ENCODE measurements at regions not wholly inside any gene's neighbourhood (a gene's known extent, or its start where the extent isn't known, plus 50 kb on each side); places are given as distances from the start of the nearest gene placed in this dataset.

GRCh38 chr14:38124506-38124905, 83.2 kb upstream of the SSTR1 start:
- intact Hi-C loops (cut with micrococcal nuclease): no loop called here
- H3K4me1 Mint-ChIP-seq: no peaks in the 10 kb centered on the region
- no peak overlapping the region for H3K27ac Mint-ChIP-seq
- ATAC-seq (ENCODE audit: low read depth) (no peak), DNase-seq (no peak)
- no peaks in the 10 kb centered on the region for H3K27me3 Mint-ChIP-seq
- ChIA-PET POLR2A (no interaction called here), CTCF (no interaction called here)
- TF ChIP-seq, protein P1, sequence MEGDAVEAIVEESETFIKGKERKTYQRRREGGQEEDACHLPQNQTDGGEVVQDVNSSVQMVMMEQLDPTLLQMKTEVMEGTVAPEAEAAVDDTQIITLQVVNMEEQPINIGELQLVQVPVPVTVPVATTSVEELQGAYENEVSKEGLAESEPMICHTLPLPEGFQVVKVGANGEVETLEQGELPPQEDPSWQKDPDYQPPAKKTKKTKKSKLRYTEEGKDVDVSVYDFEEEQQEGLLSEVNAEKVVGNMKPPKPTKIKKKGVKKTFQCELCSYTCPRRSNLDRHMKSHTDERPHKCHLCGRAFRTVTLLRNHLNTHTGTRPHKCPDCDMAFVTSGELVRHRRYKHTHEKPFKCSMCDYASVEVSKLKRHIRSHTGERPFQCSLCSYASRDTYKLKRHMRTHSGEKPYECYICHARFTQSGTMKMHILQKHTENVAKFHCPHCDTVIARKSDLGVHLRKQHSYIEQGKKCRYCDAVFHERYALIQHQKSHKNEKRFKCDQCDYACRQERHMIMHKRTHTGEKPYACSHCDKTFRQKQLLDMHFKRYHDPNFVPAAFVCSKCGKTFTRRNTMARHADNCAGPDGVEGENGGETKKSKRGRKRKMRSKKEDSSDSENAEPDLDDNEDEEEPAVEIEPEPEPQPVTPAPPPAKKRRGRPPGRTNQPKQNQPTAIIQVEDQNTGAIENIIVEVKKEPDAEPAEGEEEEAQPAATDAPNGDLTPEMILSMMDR (IDR thresholded peaks at IDR 0.05): no peak
- no peaks in the 10 kb centered on the region for H3K9me3 Mint-ChIP-seq
- no peaks in the 10 kb centered on the region for H3K36me3 Mint-ChIP-seq (ENCODE audit: low read depth)
- no peak overlapping the region for H3K4me3 Mint-ChIP-seq

GRCh38 chr14:38125481-38126037, 82.1 kb upstream of the SSTR1 start:
- TF ChIP-seq, protein P1 (IDR thresholded peaks at IDR 0.05): no peak
- Mint-ChIP-seq H3K27me3 (no peaks in the 10 kb centered on the region), H3K9me3 (no peaks in the 10 kb centered on the region), H3K4me1 (no peaks in the 10 kb centered on the region), H3K36me3 (ENCODE audit: low read depth) (no peaks in the 10 kb centered on the region), H3K4me3 (no peak overlapping the region), H3K27ac (no peak overlapping the region)
- no peak for DNase-seq
- intact Hi-C loops (cut with micrococcal nuclease): no loop called here
- ATAC-seq (ENCODE audit: low read depth): no peak
- ChIA-PET CTCF (no interaction called here), POLR2A (no interaction called here)

DNA sequence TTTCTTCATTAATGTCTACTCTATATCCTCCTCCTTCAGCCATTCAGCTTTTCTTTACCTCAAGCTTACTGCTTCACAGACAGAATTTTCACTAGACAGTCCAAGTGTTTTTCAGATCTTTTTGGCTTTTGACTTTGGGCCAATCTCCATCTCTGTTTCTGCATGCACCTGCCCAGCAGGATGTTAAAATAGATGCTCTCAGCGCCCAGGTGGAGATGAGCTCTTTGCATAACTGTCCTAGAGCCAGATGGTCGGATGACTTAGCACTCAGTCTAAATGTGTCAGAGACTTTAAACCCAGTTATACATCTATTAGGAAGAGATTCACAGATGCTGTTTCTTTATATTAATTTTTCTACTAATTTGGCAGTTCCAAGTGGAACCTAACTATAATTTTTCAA, 80.3 kb upstream of the SSTR1 start:
- POLR2A ChIA-PET: no interaction called here
- no peaks in the 10 kb centered on the region for H3K4me1 Mint-ChIP-seq
- no peaks in the 10 kb centered on the region for H3K36me3 Mint-ChIP-seq (ENCODE audit: low read depth)
- no peaks in the 10 kb centered on the region for H3K27me3 Mint-ChIP-seq
- H3K27ac Mint-ChIP-seq: no peak overlapping the region
- no peaks in the 10 kb centered on the region for H3K9me3 Mint-ChIP-seq
- TF ChIP-seq, protein P1 (IDR thresholded peaks at IDR 0.05): no peak
- H3K4me3 Mint-ChIP-seq: no peak overlapping the region
- ATAC-seq (ENCODE audit: low read depth) (no peak), DNase-seq (no peak)
- CTCF ChIA-PET: no interaction called here
- intact Hi-C loops (cut with micrococcal nuclease): no loop called here

GRCh38 chr14:38127784-38128183, 79.9 kb upstream of the SSTR1 start:
- ChIA-PET CTCF (no interaction called here), POLR2A (no interaction called here)
- Mint-ChIP-seq H3K9me3 (no peaks in the 10 kb centered on the region), H3K4me3 (no peak overlapping the region), H3K4me1 (no peaks in the 10 kb centered on the region), H3K36me3 (ENCODE audit: low read depth) (no peaks in the 10 kb centered on the region), H3K27ac (no peak overlapping the region), H3K27me3 (no peaks in the 10 kb centered on the region)
- ATAC-seq (ENCODE audit: low read depth): no peak
- TF ChIP-seq, protein P1 (IDR thresholded peaks at IDR 0.05): no peak
- no peak for DNase-seq
- intact Hi-C loops (cut with micrococcal nuclease): no loop called here

DNA sequence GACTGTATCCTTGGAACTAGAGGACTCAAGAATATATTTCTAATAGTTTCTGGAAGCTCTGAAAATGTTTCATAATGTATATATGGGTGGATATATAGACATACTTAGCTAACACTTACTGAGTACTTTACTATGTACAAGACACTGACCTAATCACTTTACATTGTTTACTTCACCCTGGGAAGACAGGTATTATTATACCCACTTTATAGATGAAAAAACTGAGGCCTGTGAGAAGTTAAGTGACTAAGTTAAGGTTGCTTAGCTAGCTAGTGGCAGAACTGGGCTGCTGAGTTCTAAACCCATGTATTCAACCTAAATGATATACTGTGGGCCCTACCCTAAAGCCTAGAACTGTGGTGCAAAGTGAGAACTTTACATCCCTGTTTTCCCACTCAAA, 79.1 kb upstream of the SSTR1 start:
- ATAC-seq (ENCODE audit: low read depth): no peak
- H3K27me3 Mint-ChIP-seq: no peaks in the 10 kb centered on the region
- H3K4me3 Mint-ChIP-seq: no peak overlapping the region
- H3K4me1 Mint-ChIP-seq: no peaks in the 10 kb centered on the region
- no peaks in the 10 kb centered on the region for H3K9me3 Mint-ChIP-seq
- ChIA-PET CTCF (no interaction called here), POLR2A (no interaction called here)
- no peaks in the 10 kb centered on the region for H3K36me3 Mint-ChIP-seq (ENCODE audit: low read depth)
- DNase-seq: no peak
- intact Hi-C loops (cut with micrococcal nuclease): no loop called here
- H3K27ac Mint-ChIP-seq: no peak overlapping the region
- TF ChIP-seq, protein P1 (IDR thresholded peaks at IDR 0.05): no peak
